Neural cell (in vitro differentiated cells): ENCODE measurements at regions not wholly inside any gene's neighbourhood (a gene's known extent, or its start where the extent isn't known, plus 50 kb on each side); places are given as distances from the start of the nearest gene placed in this dataset.

Experiments
- CTCF ChIP-seq: fragments of 450-650 bp; IDR thresholded peaks from 2 replicates; pipeline ENCODE4 v1.5.1; 2014; ENCODE audit warnings: antibody characterized with exemption, mild to moderate bottlenecking, moderate library complexity; ENCODE audit not compliant: poor library complexity, severe bottlenecking
- EP300 ChIP-seq: fragments of 450-650 bp; conservative IDR thresholded peaks from 2 replicates; pipeline ENCODE4 v1.6.1; 2014; ENCODE audit warnings: antibody characterized with exemption, mild to moderate bottlenecking, moderate library complexity; ENCODE audit not compliant: poor library complexity, severe bottlenecking
- EZH2 ChIP-seq: fragments of 200-600, 300-800 bp; shearing (Covaris generic), sonication (generic); IDR thresholded peaks from 2 replicates; pipeline ENCODE4 v1.6.1; 2014; ENCODE audit warnings: antibody characterized with exemption, low read length, borderline replicate concordance, mild to moderate bottlenecking; ENCODE audit not compliant: insufficient read depth, poor library complexity, severe bottlenecking
- POLR2AphosphoS5 ChIP-seq: IDR thresholded peaks from 2 replicates; pipeline ENCODE4 v1.6.1; 2012
- REST ChIP-seq: IDR thresholded peaks from 2 replicates; pipeline ENCODE4 v1.6.1; 2012; ENCODE audit warnings: borderline replicate concordance
- TAF1 ChIP-seq: IDR thresholded peaks from 2 replicates; pipeline ENCODE4 v1.6.1; 2012; ENCODE audit warnings: low read depth

- TF ChIP-seq CTCF (no peak), EP300 (no peak), TAF1 (no peak), EZH2 (no peak), POLR2AphosphoS5 (no peak), REST (no peak)
These were observed 111.3 kb upstream of the WSCD1 start for GRCh38 chr17:5958850-5959249.
